HepG2 (cell line): ENCODE measurements at regions not wholly inside any gene's neighbourhood (a gene's known extent, or its start where the extent isn't known, plus 50 kb on each side); places are given as distances from the start of the nearest gene placed in this dataset.

Experiments
- NFIC ChIP-seq: IDR thresholded peaks from 2 replicates; pipeline ENCODE4 v1.6.1; 2012; ENCODE audit warnings: mild to moderate bottlenecking, low read length, inconsistent platforms
- SATB2 ChIP-seq: sonication (generic); formaldehyde crosslinking; IDR thresholded peaks from 2 replicates; pipeline ENCODE4 v1.5.0; 2020; ENCODE audit warnings: missing genetic modification reagents
- TOE1 ChIP-seq: sonication (generic); formaldehyde crosslinking; IDR thresholded peaks from 2 replicates; pipeline ENCODE4 v1.4.0; 2020; ENCODE audit warnings: mild to moderate bottlenecking, missing genetic modification reagents
- ZNF431 ChIP-seq: sonication (generic); formaldehyde crosslinking; IDR thresholded peaks from 2 replicates; pipeline ENCODE4 v1.9.0; 2022; ENCODE audit warnings: missing genetic modification reagents, low read depth, mild to moderate bottlenecking, borderline replicate concordance
- ZZZ3 ChIP-seq: sonication (generic); formaldehyde crosslinking; IDR thresholded peaks from 2 replicates; pipeline ENCODE4 v1.4.0; 2020; ENCODE audit warnings: missing genetic modification reagents, mild to moderate bottlenecking, borderline replicate concordance
- TF ChIP-seq, protein P1 (sequence below): sonication (generic); formaldehyde crosslinking; IDR thresholded peaks from 2 replicates; pipeline ENCODE4 v1.5.0; 2020; ENCODE audit warnings: missing genetic modification reagents
- TF ChIP-seq, protein P2 (sequence below): sonication (generic); formaldehyde crosslinking; IDR thresholded peaks from 2 replicates; pipeline ENCODE4 v1.4.0; 2020; ENCODE audit warnings: mild to moderate bottlenecking, low read depth, missing genetic modification reagents
- TF ChIP-seq, protein P3 (sequence below): sonication (generic); formaldehyde crosslinking; IDR thresholded peaks from 2 replicates; pipeline ENCODE4 v1.4.0; 2020; ENCODE audit warnings: missing genetic modification reagents, borderline replicate concordance

DNA sequence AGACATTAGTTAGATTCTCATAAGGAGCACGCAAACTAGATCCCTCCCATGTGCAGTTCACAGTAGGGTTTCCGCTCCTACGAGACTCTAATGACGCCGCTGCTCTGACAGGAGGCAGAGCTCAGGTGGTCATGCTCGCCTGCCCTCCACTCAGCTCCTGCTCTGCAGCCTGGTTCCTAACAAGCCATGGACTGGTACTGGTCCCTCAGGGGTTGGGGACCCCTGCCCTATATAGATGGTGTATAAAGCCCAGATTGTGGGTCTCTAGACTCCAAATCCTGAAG is 52.1 kb upstream of the LYRM9 start (continued):
- no peak for TF ChIP-seq NFIC
- TF ChIP-seq TOE1: no peak
- TF ChIP-seq ZNF431 (CRISPR knock-in tag): no peak
- TF ChIP-seq, protein P1, sequence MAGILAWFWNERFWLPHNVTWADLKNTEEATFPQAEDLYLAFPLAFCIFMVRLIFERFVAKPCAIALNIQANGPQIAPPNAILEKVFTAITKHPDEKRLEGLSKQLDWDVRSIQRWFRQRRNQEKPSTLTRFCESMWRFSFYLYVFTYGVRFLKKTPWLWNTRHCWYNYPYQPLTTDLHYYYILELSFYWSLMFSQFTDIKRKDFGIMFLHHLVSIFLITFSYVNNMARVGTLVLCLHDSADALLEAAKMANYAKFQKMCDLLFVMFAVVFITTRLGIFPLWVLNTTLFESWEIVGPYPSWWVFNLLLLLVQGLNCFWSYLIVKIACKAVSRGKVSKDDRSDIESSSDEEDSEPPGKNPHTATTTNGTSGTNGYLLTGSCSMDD (CRISPR knock-in tag): no peak
- TF ChIP-seq, protein P2, sequence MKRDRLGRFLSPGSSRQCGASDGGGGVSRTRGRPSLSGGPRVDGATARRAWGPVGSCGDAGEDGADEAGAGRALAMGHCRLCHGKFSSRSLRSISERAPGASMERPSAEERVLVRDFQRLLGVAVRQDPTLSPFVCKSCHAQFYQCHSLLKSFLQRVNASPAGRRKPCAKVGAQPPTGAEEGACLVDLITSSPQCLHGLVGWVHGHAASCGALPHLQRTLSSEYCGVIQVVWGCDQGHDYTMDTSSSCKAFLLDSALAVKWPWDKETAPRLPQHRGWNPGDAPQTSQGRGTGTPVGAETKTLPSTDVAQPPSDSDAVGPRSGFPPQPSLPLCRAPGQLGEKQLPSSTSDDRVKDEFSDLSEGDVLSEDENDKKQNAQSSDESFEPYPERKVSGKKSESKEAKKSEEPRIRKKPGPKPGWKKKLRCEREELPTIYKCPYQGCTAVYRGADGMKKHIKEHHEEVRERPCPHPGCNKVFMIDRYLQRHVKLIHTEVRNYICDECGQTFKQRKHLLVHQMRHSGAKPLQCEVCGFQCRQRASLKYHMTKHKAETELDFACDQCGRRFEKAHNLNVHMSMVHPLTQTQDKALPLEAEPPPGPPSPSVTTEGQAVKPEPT: no peak
- TF ChIP-seq ZZZ3 (CRISPR knock-in tag): no peak
- TF ChIP-seq, protein P3, sequence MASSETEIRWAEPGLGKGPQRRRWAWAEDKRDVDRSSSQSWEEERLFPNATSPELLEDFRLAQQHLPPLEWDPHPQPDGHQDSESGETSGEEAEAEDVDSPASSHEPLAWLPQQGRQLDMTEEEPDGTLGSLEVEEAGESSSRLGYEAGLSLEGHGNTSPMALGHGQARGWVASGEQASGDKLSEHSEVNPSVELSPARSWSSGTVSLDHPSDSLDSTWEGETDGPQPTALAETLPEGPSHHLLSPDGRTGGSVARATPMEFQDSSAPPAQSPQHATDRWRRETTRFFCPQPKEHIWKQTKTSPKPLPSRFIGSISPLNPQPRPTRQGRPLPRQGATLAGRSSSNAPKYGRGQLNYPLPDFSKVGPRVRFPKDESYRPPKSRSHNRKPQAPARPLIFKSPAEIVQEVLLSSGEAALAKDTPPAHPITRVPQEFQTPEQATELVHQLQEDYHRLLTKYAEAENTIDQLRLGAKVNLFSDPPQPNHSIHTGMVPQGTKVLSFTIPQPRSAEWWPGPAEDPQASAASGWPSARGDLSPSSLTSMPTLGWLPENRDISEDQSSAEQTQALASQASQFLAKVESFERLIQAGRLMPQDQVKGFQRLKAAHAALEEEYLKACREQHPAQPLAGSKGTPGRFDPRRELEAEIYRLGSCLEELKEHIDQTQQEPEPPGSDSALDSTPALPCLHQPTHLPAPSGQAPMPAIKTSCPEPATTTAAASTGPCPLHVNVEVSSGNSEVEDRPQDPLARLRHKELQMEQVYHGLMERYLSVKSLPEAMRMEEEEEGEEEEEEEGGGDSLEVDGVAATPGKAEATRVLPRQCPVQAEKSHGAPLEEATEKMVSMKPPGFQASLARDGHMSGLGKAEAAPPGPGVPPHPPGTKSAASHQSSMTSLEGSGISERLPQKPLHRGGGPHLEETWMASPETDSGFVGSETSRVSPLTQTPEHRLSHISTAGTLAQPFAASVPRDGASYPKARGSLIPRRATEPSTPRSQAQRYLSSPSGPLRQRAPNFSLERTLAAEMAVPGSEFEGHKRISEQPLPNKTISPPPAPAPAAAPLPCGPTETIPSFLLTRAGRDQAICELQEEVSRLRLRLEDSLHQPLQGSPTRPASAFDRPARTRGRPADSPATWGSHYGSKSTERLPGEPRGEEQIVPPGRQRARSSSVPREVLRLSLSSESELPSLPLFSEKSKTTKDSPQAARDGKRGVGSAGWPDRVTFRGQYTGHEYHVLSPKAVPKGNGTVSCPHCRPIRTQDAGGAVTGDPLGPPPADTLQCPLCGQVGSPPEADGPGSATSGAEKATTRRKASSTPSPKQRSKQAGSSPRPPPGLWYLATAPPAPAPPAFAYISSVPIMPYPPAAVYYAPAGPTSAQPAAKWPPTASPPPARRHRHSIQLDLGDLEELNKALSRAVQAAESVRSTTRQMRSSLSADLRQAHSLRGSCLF (CRISPR knock-in tag): no peak
- TF ChIP-seq SATB2 (CRISPR knock-in tag): no peak
